ENCODE measurements at regions not wholly inside any gene's neighbourhood (a gene's known extent, or its start where the extent isn't known, plus 50 kb on each side); places are given as distances from the start of the nearest gene placed in this dataset.

DNA sequence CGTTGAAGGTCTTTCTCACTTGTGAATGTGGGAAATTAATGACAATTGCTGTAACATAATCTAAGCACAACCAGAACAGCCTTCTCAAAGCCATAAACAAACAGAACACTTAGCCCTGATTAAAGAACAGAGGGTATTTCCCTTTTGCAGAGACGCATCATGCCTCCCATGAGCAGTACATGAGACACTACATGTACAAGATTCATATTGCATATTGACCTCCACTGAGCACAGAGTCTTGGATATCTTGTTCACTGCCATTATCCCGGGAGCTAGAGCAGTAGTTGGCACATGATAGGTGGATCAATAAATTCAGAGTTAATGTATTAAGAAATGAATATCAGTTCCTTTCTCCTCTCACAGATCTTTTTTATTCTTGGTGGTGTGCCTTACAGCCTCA is 1194.3 kb upstream of the TENM4 start:
- POLR2A ChIA-PET: no interaction called here
- H3K9ac ChIP-seq (replicated peaks; ENCODE audit: extremely low read depth, insufficient read depth, low read length): no peak overlapping the region
- no peaks in the 10 kb centered on the region for H4K20me1 ChIP-seq (replicated peaks; ENCODE audit: control insufficient read depth, extremely low read depth, insufficient read depth, low read length)
- BruUV-seq (replicated peaks): no TSS peak
- no peak for FAIRE-seq
- CTCF ChIA-PET: no interaction called here
- H3K79me2 ChIP-seq (ENCODE audit: control insufficient read depth, insufficient read depth, low read length): no peaks in the 10 kb centered on the region
- H3K9me3 ChIP-seq (replicated peaks; ENCODE audit: control insufficient read depth, insufficient read depth, low read length): no peaks in the 10 kb centered on the region
- no peaks in the 10 kb centered on the region for H3K9me1 ChIP-seq (replicated peaks; ENCODE audit: control insufficient read depth, extremely low read depth, insufficient read depth, low read length)
- no peak overlapping the region for H3K4me2 ChIP-seq (ENCODE audit: insufficient read depth, low read length)
- H3K27me3 ChIP-seq (ENCODE audit: control insufficient read depth in 2 of 2, insufficient read depth in 2 of 2, low read length in 2 of 2): no peaks in the 10 kb centered on the region
- H3K36me3 ChIP-seq (ENCODE audit: control insufficient read depth in 2 of 2, extremely low read depth in 1 of 2, insufficient read depth in 2 of 2, low read length in 2 of 2): no peaks in the 10 kb centered on the region
- TF ChIP-seq MYC (IDR thresholded peaks at IDR 0.05; ENCODE audit: low read depth, low read length): no peak
- TF ChIP-seq, protein P1, sequence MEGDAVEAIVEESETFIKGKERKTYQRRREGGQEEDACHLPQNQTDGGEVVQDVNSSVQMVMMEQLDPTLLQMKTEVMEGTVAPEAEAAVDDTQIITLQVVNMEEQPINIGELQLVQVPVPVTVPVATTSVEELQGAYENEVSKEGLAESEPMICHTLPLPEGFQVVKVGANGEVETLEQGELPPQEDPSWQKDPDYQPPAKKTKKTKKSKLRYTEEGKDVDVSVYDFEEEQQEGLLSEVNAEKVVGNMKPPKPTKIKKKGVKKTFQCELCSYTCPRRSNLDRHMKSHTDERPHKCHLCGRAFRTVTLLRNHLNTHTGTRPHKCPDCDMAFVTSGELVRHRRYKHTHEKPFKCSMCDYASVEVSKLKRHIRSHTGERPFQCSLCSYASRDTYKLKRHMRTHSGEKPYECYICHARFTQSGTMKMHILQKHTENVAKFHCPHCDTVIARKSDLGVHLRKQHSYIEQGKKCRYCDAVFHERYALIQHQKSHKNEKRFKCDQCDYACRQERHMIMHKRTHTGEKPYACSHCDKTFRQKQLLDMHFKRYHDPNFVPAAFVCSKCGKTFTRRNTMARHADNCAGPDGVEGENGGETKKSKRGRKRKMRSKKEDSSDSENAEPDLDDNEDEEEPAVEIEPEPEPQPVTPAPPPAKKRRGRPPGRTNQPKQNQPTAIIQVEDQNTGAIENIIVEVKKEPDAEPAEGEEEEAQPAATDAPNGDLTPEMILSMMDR (IDR thresholded peaks at IDR 0.05; ENCODE audit: extremely low read depth in 1 of 2, insufficient read depth in 1 of 2, low read depth in 1 of 2, low read length in 2 of 2): no peak
- TF ChIP-seq EZH2 (IDR thresholded peaks at IDR 0.05; ENCODE audit: borderline replicate concordance, low read depth, low read length, severe bottlenecking): no peak
- TF ChIP-seq POLR2A (IDR thresholded peaks at IDR 0.05; ENCODE audit: low read depth, low read length): no peak
- no peak for TF ChIP-seq MAX (IDR thresholded peaks at IDR 0.05; ENCODE audit: insufficient read depth, insufficient read length)
- no peak for TF ChIP-seq FOS (IDR thresholded peaks at IDR 0.05; ENCODE audit: borderline replicate concordance, insufficient read depth, low read length)
- no peak for TF ChIP-seq JUN (IDR thresholded peaks at IDR 0.05; ENCODE audit: borderline replicate concordance, insufficient read depth, insufficient read length, low read depth)
- TF ChIP-seq POLR2AphosphoS5 (IDR thresholded peaks at IDR 0.05; ENCODE audit: insufficient read depth, low read depth, low read length): no peak
- no peak for TF ChIP-seq GATA2 (IDR thresholded peaks at IDR 0.05; ENCODE audit: insufficient read depth, insufficient read length, low read depth, low read length)
- H3K4me3 ChIP-seq (replicated peaks in 1 of 3; ENCODE audit: insufficient read depth in 1 of 3, low read depth in 1 of 3, low read length in 3 of 3): no peak overlapping the region
- H3K4me1 ChIP-seq (ENCODE audit: control insufficient read depth, extremely low read depth, insufficient read depth, low read length): no peaks in the 10 kb centered on the region
- DNase-seq (ENCODE audit: low read depth, low spot score): no peak
- intact Hi-C loops (cut with micrococcal nuclease) (no loop called here), dilution Hi-C loops (cut with MboI; ENCODE audit: extremely low pct_ligation_motif_present, low sequenced_read_pairs) (no loop called here)
- H3K27ac ChIP-seq (ENCODE audit: insufficient read depth, low read depth, low read length): no peak overlapping the region
- no peak overlapping the region for H2AFZ ChIP-seq (ENCODE audit: low read depth, low read length)
